Neuron (in vitro differentiated cells): ENCODE measurements at regions not wholly inside any gene's neighbourhood (a gene's known extent, or its start where the extent isn't known, plus 50 kb on each side); places are given as distances from the start of the nearest gene placed in this dataset.

ENCODE experiments used
- H2AFZ ChIP-seq: one replicate; pipeline ENCODE4 v1.6.1; 2013; ENCODE audit warnings: low read depth, mild to moderate bottlenecking, inconsistent platforms, low read length, moderate library complexity
- H3K27me3 ChIP-seq: one replicate; pipeline ENCODE4 v1.6.1; 2013; ENCODE audit warnings: low read length; ENCODE audit not compliant: insufficient read depth
- H3K36me3 ChIP-seq: one replicate; pipeline ENCODE4 v1.6.1; 2013; ENCODE audit warnings: low read length; ENCODE audit not compliant: insufficient read depth
- H3K4me1 ChIP-seq: one replicate; pipeline ENCODE4 v1.6.1; 2013; ENCODE audit warnings: low read length; ENCODE audit not compliant: insufficient read depth
- H3K4me3 ChIP-seq: 2 replicates; pipeline ENCODE4 v1.5.1; 2013; ENCODE audit warnings: mild to moderate bottlenecking, low read length, moderate library complexity
- H3K9me3 ChIP-seq: one replicate; pipeline ENCODE4 v1.6.1; 2013; ENCODE audit warnings: low read length

DNA sequence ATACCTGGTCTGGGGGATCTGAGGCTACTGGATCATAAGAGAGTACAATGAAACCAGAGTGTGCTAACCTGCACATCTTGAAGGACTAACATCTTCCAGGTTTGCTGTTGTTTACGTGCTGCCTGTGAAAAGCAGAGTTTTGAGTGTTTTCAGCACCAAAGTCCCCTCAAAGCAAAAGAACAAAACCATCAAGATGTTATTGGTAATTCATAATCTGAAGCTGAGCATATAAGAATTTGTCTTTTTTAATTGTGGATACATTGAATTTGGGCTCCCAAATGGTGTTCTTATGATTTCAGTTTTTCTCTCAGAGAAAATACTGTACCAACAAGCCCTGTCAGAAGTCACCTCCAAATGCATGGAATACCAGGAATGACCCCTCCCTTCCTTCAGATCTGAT, 110.2 kb downstream of the BTG1 start:
- Histone ChIP-seq H3K27me3 (no peaks in the 10 kb centered on the region), H2AFZ (no peak overlapping the region), H3K36me3 (no peaks in the 10 kb centered on the region), H3K9me3 (no peaks in the 10 kb centered on the region), H3K4me1 (peaks cover 18% of the 10 kb centered on the region), H3K4me3 (no peak overlapping the region)

DNA sequence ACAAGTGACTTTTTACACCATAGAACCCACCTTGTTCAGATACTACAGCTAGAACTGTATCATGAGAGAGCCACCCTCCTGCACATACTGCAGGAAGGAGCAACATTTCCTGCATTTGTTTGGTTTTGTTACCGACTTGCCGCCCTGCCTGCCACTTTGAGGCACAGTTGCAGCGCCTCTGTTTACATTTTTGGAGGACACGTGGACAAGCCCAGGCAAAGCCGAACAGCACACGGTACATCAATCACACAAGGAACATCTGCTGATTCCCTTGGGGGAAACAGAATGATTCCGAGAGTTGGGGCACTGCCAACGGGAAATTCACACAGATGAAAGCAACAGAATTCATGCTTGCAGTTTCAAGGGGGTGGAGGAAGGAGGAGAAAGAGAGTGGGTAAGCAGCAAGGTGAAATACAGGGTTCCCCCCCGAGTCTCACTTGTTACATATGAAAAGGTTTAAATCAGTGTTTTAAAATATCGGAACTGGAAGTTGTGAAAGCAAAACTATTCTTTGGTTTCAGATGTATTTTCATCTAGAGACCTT, 110.7 kb downstream of the BTG1 start:
- no peak overlapping the region for H3K4me3 ChIP-seq
- peaks cover 18% of the 10 kb centered on the region for H3K4me1 ChIP-seq
- H3K9me3 ChIP-seq, result no peaks in the 10 kb centered on the region
- no peaks in the 10 kb centered on the region for H3K27me3 ChIP-seq
- H2AFZ ChIP-seq, result no peak overlapping the region
- H3K36me3 ChIP-seq, result no peaks in the 10 kb centered on the region

DNA sequence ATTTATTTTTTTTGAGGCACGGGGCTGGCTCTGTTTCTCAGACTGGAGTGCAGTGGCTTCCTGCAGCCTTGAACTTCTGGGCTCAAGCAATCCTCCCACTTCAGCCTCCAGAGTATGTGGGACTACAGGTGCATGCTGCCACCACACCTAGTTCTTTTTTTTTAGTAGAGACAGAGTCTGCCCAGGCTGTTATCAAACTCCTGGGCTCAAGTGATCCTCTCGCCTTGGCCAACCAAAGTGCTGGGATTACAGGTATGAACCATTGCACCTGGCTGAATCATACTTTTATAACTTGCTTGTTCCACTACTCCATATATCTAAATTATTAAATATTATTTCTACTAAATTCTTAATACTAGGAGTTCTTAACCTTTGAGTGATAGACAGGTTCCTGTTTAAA, 111.6 kb downstream of the BTG1 start:
- Histone ChIP-seq H3K27me3 (no peaks in the 10 kb centered on the region), H3K9me3 (no peaks in the 10 kb centered on the region), H2AFZ (no peak overlapping the region), H3K4me3 (no peak overlapping the region), H3K4me1 (peaks cover 12% of the 10 kb centered on the region), H3K36me3 (no peaks in the 10 kb centered on the region)

DNA sequence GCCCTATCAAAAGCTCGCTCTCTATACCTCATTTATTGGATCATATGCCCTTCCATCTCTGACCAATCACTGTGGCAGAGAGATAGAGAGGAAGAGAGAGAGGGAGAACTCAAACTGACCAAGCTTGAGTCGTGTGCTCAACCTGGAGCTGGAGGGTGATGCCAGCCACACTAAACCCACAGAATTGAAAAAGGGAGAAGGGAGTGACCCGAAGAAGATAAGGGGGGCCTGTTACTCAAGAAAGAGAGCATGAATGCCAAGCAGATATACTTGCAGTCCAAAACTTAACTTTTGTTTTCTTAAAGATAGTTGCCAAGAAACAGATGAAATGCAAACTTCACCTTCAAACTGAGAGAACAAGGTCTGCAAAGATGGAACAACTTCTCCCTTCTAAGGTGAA, 112.7 kb downstream of the BTG1 start:
- no peaks in the 10 kb centered on the region for H3K36me3 ChIP-seq
- peaks cover 5% of the 10 kb centered on the region for H3K4me1 ChIP-seq
- no peak overlapping the region for H3K4me3 ChIP-seq
- H2AFZ ChIP-seq, result no peak overlapping the region
- no peaks in the 10 kb centered on the region for H3K9me3 ChIP-seq
- H3K27me3 ChIP-seq, result no peaks in the 10 kb centered on the region

DNA sequence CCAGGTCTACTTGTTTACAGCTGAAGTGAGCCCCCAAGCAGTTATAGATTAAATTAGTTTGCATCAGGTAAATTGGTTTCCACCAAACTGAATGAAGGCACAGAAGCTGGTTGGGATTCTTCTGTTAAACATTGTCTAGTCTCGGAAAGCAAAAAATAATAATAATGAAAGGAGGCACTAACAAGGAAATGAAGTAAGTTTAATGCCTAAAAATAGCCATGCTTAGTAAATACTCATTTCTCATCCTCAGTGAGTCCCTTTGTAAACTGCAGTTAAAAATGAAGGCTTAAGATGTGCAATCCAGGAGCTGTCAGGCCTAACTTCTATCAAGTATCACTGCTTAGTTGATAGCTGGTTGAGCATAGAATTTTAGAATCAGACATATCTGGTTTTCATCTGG, 113.5 kb downstream of the BTG1 start:
- Histone ChIP-seq H3K36me3 (no peaks in the 10 kb centered on the region), H3K4me1 (peaks cover 5% of the 10 kb centered on the region), H3K9me3 (no peaks in the 10 kb centered on the region), H3K4me3 (no peak overlapping the region), H2AFZ (no peak overlapping the region), H3K27me3 (no peaks in the 10 kb centered on the region)

DNA sequence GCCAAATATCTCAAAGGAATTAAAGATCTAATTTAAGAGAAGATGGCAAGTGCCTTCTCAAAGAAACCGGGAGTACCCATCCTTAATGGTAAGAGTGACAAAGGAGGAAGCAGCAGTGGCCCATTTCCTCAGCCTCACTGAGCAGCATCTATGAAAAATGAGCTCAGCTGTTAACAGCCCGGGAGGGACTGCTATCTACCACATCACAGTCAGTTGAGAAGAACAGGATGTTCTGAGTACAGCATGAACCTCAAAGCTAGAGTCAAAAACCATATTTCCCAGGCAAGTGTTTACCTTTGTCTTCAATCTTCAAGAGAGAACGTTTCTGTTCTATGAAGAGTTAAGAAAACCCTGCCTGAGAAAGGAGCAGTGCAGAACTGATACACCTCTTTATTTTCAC, 115.0 kb downstream of the BTG1 start:
- no peaks in the 10 kb centered on the region for H3K36me3 ChIP-seq
- no peaks in the 10 kb centered on the region for H3K9me3 ChIP-seq
- H3K4me1 ChIP-seq, result peaks cover 5% of the 10 kb centered on the region
- no peak overlapping the region for H2AFZ ChIP-seq
- H3K27me3 ChIP-seq, result no peaks in the 10 kb centered on the region
- no peak overlapping the region for H3K4me3 ChIP-seq

DNA sequence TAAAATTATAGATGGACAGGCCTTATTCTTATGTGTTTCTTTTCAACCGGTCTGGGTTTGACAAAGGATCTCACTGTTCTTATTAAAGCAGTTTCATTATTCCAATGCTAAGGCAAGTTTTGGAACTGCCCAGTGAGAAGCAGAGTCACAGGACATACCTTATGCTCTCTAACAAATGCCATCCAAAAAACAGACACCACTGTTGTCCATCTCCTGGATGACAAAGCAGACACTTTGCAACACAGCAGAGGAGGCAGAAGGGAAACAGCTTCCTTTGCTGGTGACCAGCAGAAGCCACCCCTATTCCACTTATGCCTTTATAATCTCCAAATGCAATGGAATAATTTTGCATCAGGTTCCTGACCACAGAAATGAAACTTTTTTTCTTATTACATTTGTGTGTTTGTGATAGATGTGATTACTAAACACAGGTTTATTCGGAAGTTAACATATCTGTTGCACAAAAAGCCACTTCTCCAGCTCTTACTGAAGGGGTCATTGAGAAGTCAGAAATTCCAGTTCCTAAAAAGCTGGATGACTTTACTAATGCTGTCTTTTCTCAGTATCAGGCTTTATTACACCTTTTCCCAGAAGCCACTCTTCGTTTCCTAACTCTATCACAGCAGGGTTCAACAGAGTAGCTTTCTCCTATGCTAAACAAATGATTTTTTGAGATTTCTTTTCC, 115.6 kb downstream of the BTG1 start:
- Histone ChIP-seq H3K36me3 (no peaks in the 10 kb centered on the region), H3K9me3 (no peaks in the 10 kb centered on the region), H2AFZ (no peak overlapping the region), H3K4me1 (peaks cover 3% of the 10 kb centered on the region), H3K4me3 (no peak overlapping the region), H3K27me3 (no peaks in the 10 kb centered on the region)

DNA sequence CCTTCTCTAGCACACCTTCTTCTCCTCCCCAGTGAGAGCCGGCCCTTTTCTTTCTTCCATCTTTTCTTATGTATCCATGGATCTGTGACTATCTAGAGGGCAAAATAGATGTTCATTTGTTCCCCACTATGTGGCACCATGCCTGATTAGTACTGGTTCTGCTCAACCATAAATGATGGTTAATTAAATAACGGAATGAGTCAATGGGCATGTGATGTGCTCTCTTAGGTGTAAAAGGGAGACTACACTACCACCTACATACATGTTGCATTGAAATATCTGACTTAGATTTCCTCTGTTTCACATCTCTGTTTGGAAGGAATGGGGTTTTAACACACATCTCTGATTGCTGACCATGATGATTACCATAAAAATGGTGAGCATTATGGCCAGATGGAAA, 116.5 kb downstream of the BTG1 start:
- Histone ChIP-seq H3K4me3 (no peak overlapping the region), H2AFZ (no peak overlapping the region), H3K27me3 (no peaks in the 10 kb centered on the region), H3K4me1 (no peaks in the 10 kb centered on the region), H3K36me3 (no peaks in the 10 kb centered on the region), H3K9me3 (no peaks in the 10 kb centered on the region)

DNA sequence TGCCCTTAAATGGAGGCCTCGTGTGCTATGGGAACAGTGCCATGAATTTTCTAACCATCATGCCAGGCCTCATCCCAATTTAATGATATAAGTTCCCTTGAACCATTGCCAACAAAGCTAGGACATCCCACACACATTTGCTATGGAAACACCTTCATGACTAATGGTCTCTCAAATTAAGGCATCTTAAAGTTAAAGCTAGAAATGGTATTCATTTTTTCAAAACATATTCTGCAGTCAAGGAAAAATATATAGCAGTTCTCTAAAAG, 117.3 kb downstream of the BTG1 start:
- Histone ChIP-seq H3K36me3 (no peaks in the 10 kb centered on the region), H2AFZ (no peak overlapping the region), H3K4me3 (no peak overlapping the region), H3K9me3 (no peaks in the 10 kb centered on the region), H3K27me3 (no peaks in the 10 kb centered on the region), H3K4me1 (no peaks in the 10 kb centered on the region)

DNA sequence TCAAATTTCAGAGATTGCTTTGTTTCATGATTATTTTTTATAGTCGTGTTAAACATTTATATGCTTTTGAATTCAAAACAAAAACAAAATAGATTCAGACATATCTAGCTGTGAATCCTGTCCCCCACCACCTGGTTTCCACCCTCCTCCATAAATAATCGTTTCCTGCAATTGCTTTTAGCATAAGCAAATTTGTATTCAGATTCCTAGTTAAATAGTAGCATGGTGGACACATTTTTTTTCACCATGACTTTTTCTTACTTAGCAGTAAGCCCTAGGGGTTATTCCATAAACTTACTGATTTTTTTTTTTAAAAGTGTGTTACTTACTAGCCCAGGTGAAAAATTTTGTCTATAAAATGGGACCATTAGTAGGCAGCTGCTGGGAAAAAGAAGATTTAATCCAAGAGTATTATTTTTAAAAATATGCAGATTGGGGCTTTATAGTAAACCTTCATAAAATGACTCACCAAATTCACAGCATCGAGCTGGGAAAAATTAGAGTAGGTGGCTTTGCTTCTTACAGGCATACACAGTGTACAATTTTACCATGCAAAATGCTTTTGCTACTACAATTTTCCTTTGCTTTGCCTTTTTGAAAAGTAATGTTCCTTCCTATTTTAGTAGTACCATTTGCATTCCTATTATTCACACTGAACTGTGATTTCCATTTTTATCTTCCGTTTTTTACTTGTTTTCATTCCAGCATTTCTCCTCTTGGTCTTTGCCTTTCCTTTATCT, 117.8 kb downstream of the BTG1 start:
- Histone ChIP-seq H3K36me3 (no peaks in the 10 kb centered on the region), H3K4me3 (no peak overlapping the region), H3K9me3 (no peaks in the 10 kb centered on the region), H3K4me1 (no peaks in the 10 kb centered on the region), H2AFZ (no peak overlapping the region), H3K27me3 (no peaks in the 10 kb centered on the region)

DNA sequence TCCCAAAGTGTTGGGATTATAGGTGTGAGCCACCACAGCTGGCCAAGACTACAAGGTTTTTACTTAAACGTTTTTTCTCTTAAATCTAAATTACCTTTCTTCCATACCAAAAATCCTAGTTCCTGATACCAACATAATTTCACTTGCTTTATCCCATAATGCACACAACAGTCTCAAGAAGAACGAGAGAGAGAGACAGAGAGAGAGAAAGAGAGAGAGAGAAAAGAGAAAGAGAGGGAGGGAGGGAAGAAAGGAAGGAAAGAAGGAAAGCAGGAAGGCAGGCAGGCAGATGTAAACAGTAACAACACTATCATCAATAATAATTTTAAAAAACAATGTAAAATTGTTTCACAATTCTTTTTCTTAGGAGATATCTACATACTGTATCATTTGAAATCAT, 118.4 kb downstream of the BTG1 start:
- H3K27me3 ChIP-seq, result no peaks in the 10 kb centered on the region
- no peaks in the 10 kb centered on the region for H3K9me3 ChIP-seq
- no peak overlapping the region for H3K4me3 ChIP-seq
- H3K4me1 ChIP-seq, result no peaks in the 10 kb centered on the region
- H3K36me3 ChIP-seq, result no peaks in the 10 kb centered on the region
- no peak overlapping the region for H2AFZ ChIP-seq

DNA sequence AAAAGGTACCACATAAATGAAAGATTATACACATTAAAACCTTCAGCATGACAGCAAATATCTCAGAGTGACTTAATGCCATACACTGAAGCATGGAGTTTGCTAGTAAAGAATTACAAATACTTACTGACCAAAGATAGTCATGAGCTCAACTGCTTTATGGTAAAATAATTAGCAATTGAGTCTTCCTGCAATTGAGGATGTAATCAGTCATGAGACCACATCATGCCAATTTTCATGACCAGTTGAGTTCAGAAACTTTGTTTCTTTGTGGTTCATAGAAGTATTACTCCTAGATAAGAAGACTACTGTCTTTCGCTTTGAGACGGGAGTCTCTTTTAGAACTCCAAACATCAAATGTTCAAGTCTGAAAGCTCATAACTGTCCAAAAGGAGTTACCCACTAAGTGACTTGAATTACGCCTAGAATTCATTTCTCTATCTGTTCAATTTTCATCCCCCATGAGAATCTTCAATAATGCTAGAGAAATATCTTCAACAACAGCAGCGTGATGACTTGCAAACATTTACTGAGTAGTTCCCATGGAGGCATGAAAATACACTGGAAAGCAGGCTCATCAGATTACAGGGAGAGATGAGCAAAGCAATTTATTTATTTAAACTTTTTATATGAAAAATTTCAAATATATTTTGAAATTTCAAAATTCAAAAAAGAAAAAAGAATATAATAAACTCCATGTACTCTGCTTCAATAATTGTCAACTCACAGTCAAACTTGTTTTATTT, 120.0 kb downstream of the BTG1 start:
- Histone ChIP-seq H3K27me3 (no peaks in the 10 kb centered on the region), H3K9me3 (no peaks in the 10 kb centered on the region), H3K4me3 (no peak overlapping the region), H3K4me1 (peaks cover 11% of the 10 kb centered on the region), H2AFZ (no peak overlapping the region), H3K36me3 (no peaks in the 10 kb centered on the region)

DNA sequence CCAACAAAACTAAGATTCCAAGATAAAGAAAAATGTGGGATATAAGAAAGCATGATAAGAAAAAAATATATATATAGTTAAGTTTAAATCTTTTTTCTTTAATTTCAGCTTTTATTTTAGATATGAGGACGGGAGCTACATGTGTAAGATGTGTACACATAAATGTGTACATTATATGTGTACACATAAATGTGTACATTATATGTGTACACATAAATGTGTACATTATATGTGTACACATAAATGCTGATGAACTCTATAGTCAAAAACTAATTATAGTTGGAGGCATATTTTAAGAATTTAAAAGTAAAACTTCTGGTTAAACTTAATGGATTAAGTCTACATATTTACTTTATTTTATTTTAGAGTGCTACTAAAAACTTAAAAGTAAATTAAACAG, 123.6 kb downstream of the BTG1 start:
- Histone ChIP-seq H3K27me3 (no peaks in the 10 kb centered on the region), H3K9me3 (no peaks in the 10 kb centered on the region), H3K36me3 (no peaks in the 10 kb centered on the region), H2AFZ (no peak overlapping the region), H3K4me1 (peaks cover 11% of the 10 kb centered on the region), H3K4me3 (no peak overlapping the region)
